K562 (cell line): ENCODE measurements at regions not wholly inside any gene's neighbourhood (a gene's known extent, or its start where the extent isn't known, plus 50 kb on each side); places are given as distances from the start of the nearest gene placed in this dataset.

ENCODE experiments used
- ATAC-seq: fragments of 200-7000 bp; cut with Tn5 transposase; 3 replicates; pipeline ENCODE4 v1.9.1; 2020; ENCODE audit warnings: moderate library complexity
- BruUV-seq: library from RNA; stranded (reverse); fragments of 400-500 nt; replicated peaks from 2 replicates; lab custom pipeline; 2021; lab: Mats Ljungman, UMichigan
- CTCF ChIA-PET: fragments of 300-600 bp; formaldehyde crosslinking; extraction: SDS; loops from one replicate; lab custom pipeline; 2021; ENCODE audit warnings: low intra/inter-chr PET ratio; lab: Yijun Ruan, JAX
- POLR2A ChIA-PET: fragments of 300-600, 350-650 bp; sonication (Branson Sonifier 250); formaldehyde crosslinking; extraction: SDS; loops from one replicate; lab custom pipeline; 2021; ENCODE audit warnings: antibody characterized with exemption, inconsistent platforms; lab: Yijun Ruan, JAX
- DNase-seq, 4 experiments: peaks; one replicate each; pipeline versions ENCODE4 v3.0.0 to v3.0.0-alpha.2; 2011 to 2018; ENCODE audit warnings: low spot score in 3 of 4, mixed read lengths in 3 of 4; ENCODE audit errors: extremely low read depth in 1 of 4
- FAIRE-seq: peaks from 2 replicates; lab custom pipeline; 2011; peaks lifted over from hg19 to GRCh38; lab: Jason Lieb, UNC
- H2AFZ ChIP-seq: 2 replicates; pipeline ENCODE4 v1.6.0; 2011; ENCODE audit warnings: low read depth, low read length, control low read depth, inconsistent platforms
- H3K27ac ChIP-seq: fragments of 200-600 bp; 3 replicates; pipeline ENCODE4 v1.8.0; 2011; ENCODE audit warnings: low read depth, mild to moderate bottlenecking, control low read depth, inconsistent platforms, low read length, moderate library complexity, mixed read lengths; ENCODE audit errors: extremely low read depth
- H3K27me3 ChIP-seq, 2 experiments: fragments of 300-600 bp in 1 of 2; 2 replicates in 1 of 2; 3 replicates in 1 of 2; pipeline versions ENCODE4 v1.6.0 to v1.8.0; 2011; ENCODE audit warnings: inconsistent platforms in 2 of 2, low read length in 2 of 2, mild to moderate bottlenecking in 1 of 2, mixed read lengths in 1 of 2, moderate library complexity in 1 of 2; ENCODE audit not compliant: control insufficient read depth in 2 of 2, insufficient read depth in 2 of 2
- H3K36me3 ChIP-seq: fragments of 300-600 bp; 3 replicates; pipeline ENCODE4 v1.8.0; 2011; ENCODE audit warnings: mild to moderate bottlenecking, low read length, inconsistent platforms; ENCODE audit not compliant: control insufficient read depth, insufficient read depth
- H3K4me1 ChIP-seq, 2 experiments: fragments of 200-600 bp in 1 of 2; replicated peaks in 1 of 2; 2 replicates in 1 of 2; 3 replicates in 1 of 2; pipeline versions ENCODE4 v1.5.1 to v1.8.0; 2011; ENCODE audit warnings: inconsistent platforms in 2 of 2, low read length in 2 of 2, mild to moderate bottlenecking in 1 of 2, mixed read lengths in 1 of 2, moderate library complexity in 1 of 2; ENCODE audit not compliant: control insufficient read depth in 2 of 2, insufficient read depth in 2 of 2
- H3K4me2 ChIP-seq: 2 replicates; pipeline ENCODE4 v1.6.1; 2011; ENCODE audit warnings: low read length, control low read depth, inconsistent platforms, mixed read lengths; ENCODE audit not compliant: insufficient read depth
- H3K4me3 ChIP-seq: fragments of 200-600 bp; sonication (generic), shearing (Covaris generic); 2 replicates; pipeline ENCODE4 v1.5.1; 2016; ENCODE audit warnings: control low read depth, inconsistent platforms
- H3K79me2 ChIP-seq: fragments of 200-600 bp; 3 replicates; pipeline ENCODE4 v1.8.0; 2011; ENCODE audit warnings: low read length, inconsistent platforms; ENCODE audit not compliant: control insufficient read depth, insufficient read depth
- H3K9ac ChIP-seq, 2 experiments: 2 replicates each; pipeline versions ENCODE4 v1.6.0 to v1.6.1; 2011; ENCODE audit warnings: low read depth in 2 of 2, low read length in 2 of 2, control low read depth in 1 of 2, inconsistent platforms in 1 of 2, mild to moderate bottlenecking in 1 of 2, mixed read lengths in 1 of 2; ENCODE audit not compliant: insufficient read depth in 1 of 2
- H3K9me1 ChIP-seq: one replicate; pipeline ENCODE4 v1.6.0; 2011; ENCODE audit warnings: inconsistent platforms, mild to moderate bottlenecking, low read length, moderate library complexity; ENCODE audit not compliant: control insufficient read depth, insufficient read depth
- H3K9me3 ChIP-seq: replicated peaks from 2 replicates; pipeline ENCODE4 v1.5.1; 2011; ENCODE audit warnings: low read depth, low read length, inconsistent platforms; ENCODE audit not compliant: control insufficient read depth, insufficient read depth
- H4K20me1 ChIP-seq: replicated peaks from 2 replicates; pipeline ENCODE4 v1.6.1; 2011; ENCODE audit warnings: low read length, inconsistent platforms, mixed read lengths; ENCODE audit not compliant: control insufficient read depth, insufficient read depth
- BDP1 ChIP-seq: IDR thresholded peaks from 3 replicates; pipeline ENCODE4 v1.6.1; 2011; ENCODE audit not compliant: insufficient read length, insufficient read depth
- CHD2 ChIP-seq: IDR thresholded peaks from 2 replicates; pipeline ENCODE4 v1.6.1; 2011; ENCODE audit warnings: low read depth, low read length
- EHMT2 ChIP-seq: fragments of 450-650 bp; IDR thresholded peaks from 2 replicates; pipeline ENCODE4 v1.6.1; 2018; ENCODE audit warnings: antibody characterized with exemption
- FIP1L1 ChIP-seq: fragments of 200-400 bp; formaldehyde crosslinking; IDR thresholded peaks from 2 replicates; pipeline ENCODE4 v1.6.1; 2018; ENCODE audit warnings: mild to moderate bottlenecking, low read depth, low read length; ENCODE audit not compliant: poor library complexity, severe bottlenecking
- FOXO4 ChIP-seq: fragments of 450-650 bp; formaldehyde crosslinking; IDR thresholded peaks from 2 replicates; pipeline ENCODE4 v1.4.0; 2020; ENCODE audit warnings: mild to moderate bottlenecking, moderate library complexity
- MAZ ChIP-seq, 2 experiments: fragments of 450-650 bp in 1 of 2; sonication (generic) in 1 of 2; formaldehyde crosslinking; IDR thresholded peaks in 1 of 2; conservative IDR thresholded peaks in 1 of 2; 2 replicates each; pipeline versions ENCODE4 v1.4.0 to v1.5.0; 2020; ENCODE audit warnings: mild to moderate bottlenecking in 1 of 2, missing genetic modification reagents in 1 of 2
- NBN ChIP-seq: fragments of 450-650 bp; IDR thresholded peaks from 2 replicates; pipeline ENCODE4 v1.6.1; 2016; ENCODE audit warnings: low read depth, mild to moderate bottlenecking
- POLR2B ChIP-seq: fragments of 450-650 bp; IDR thresholded peaks from 2 replicates; pipeline ENCODE4 v1.6.1; 2018; ENCODE audit warnings: low read depth; ENCODE audit not compliant: partially characterized antibody
- POLR2G ChIP-seq: fragments of 200-400 bp; formaldehyde crosslinking; IDR thresholded peaks from 2 replicates; pipeline ENCODE4 v1.6.1; 2017; ENCODE audit warnings: low read depth, mild to moderate bottlenecking, antibody characterized with exemption, low read length, moderate library complexity
- RCOR1 ChIP-seq, 2 experiments: IDR thresholded peaks; 2 replicates each; pipeline ENCODE4 v1.6.1; 2012; ENCODE audit warnings: low read depth in 2 of 2, low read length in 2 of 2, borderline replicate concordance in 1 of 2, improper control_type of control experiment in 1 of 2
- SAFB ChIP-seq: fragments of 200-400 bp; formaldehyde crosslinking; IDR thresholded peaks from 2 replicates; pipeline ENCODE4 v1.6.1; 2017; ENCODE audit warnings: low read depth, low read length, borderline replicate concordance
- SIRT6 ChIP-seq: IDR thresholded peaks from one replicate; pipeline ENCODE4 v1.6.1; 2012; ENCODE audit warnings: low read depth, mild to moderate bottlenecking, control low read depth, inconsistent platforms, low read length, moderate library complexity
- SOX6 ChIP-seq: fragments of 450-650 bp; IDR thresholded peaks from 2 replicates; pipeline ENCODE4 v1.6.1; 2014; ENCODE audit warnings: mild to moderate bottlenecking
- ZKSCAN8 ChIP-seq: fragments of 200-800 bp; sonication (Bioruptor generic); IDR thresholded peaks from 2 replicates; pipeline ENCODE4 v1.6.1; 2016; ENCODE audit warnings: missing genetic modification characterization, missing compliant biosample characterization
- ZNF175 ChIP-seq: fragments of 200-800 bp; sonication (Bioruptor generic); IDR thresholded peaks from 2 replicates; pipeline ENCODE4 v1.6.1; 2016; ENCODE audit warnings: low read depth, mild to moderate bottlenecking, missing genetic modification characterization, missing compliant biosample characterization
- ZNF316 ChIP-seq: fragments of 450-650 bp; IDR thresholded peaks from 2 replicates; pipeline ENCODE4 v1.6.1; 2016
- ZNF41 ChIP-seq: fragments of 250-450 bp; sonication (Bioruptor Pico); conservative IDR thresholded peaks from 2 replicates; pipeline ENCODE4 v1.4.0; 2020; ENCODE audit warnings: mild to moderate bottlenecking
- WGBS: fragments of 100-300 bp; shearing (Covaris generic); methylation state at CpG from one replicate; pipeline ENCODE4 v1.1.6; 2016; ENCODE audit warnings: low coverage, mixed read lengths; ENCODE audit not compliant: insufficient coverage; ENCODE audit errors: missing lambda C conversion rate; 5-methylcytosine and 5-hydroxymethylcytosine counted together
- in situ Hi-C: fragments of 300-500 bp; cut with MboI; formaldehyde crosslinking; loops from 4 replicates; pipeline ENCODE4 v1.15.0; 2018; ENCODE audit warnings: inconsistent platforms, mixed read lengths
- intact Hi-C: fragments of 100-400 bp; cut with micrococcal nuclease; formaldehyde crosslinking; loops from 2 replicates; pipeline ENCODE4 v1.14.2; 2022
- TF ChIP-seq, protein P1 (sequence below): fragments of 450-650 bp; IDR thresholded peaks from 2 replicates; pipeline ENCODE4 v1.6.1; 2016; ENCODE audit warnings: antibody characterized with exemption
- TF ChIP-seq, protein P2 (sequence below): sonication (generic); formaldehyde crosslinking; IDR thresholded peaks from 2 replicates; pipeline ENCODE4 v1.8.1; 2022; ENCODE audit warnings: missing genetic modification reagents
- TF ChIP-seq, protein P3 (sequence below): sonication (generic); formaldehyde crosslinking; IDR thresholded peaks from 2 replicates; pipeline ENCODE4 v1.8.0; 2022; ENCODE audit warnings: mild to moderate bottlenecking, missing genetic modification reagents

DNA sequence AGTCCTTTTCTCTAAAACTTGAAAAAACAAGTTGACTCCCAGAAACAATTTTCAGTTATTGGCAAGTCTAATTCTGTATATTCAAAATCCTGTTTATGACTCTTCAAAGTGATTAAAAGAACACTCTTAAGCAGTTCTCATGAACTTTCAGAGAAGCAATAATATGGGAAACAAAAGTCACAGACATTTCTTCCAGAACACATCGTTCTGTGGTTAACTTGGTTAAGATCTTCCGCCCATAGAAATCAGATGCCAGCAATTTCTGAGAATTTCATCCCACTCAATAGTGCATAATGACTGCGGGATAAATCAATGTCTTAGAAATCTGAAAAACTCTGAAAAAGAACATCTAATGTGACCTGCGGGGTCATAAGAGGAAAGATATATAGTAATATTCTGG is 300.5 kb downstream of the COX7C start:
- Histone ChIP-seq H3K79me2 (no peaks in the 10 kb centered on the region), H3K9me1 (no peaks in the 10 kb centered on the region), H4K20me1 (no peaks in the 10 kb centered on the region), H2AFZ (no peak overlapping the region), H3K36me3 (no peaks in the 10 kb centered on the region), H3K27me3 (no peaks in the 10 kb centered on the region), H3K4me3 (no peak overlapping the region), H3K27ac (no peak overlapping the region), H3K4me2 (no peak overlapping the region), H3K9me3 (no peaks in the 10 kb centered on the region), H3K9ac (no peak overlapping the region), H3K4me1 (no peaks in the 10 kb centered on the region)
- no peak for DNase-seq
- intact Hi-C loops = no loop called here
- TF ChIP-seq ZNF316 = no peak
- no peak for TF ChIP-seq SIRT6
- TF ChIP-seq ZNF175 = no peak
- no peak for TF ChIP-seq FOXO4 (CRISPR knock-in tag)
- TF ChIP-seq CHD2 = no peak
- no peak for TF ChIP-seq MAZ (CRISPR knock-in tag; conservative IDR thresholded peaks at IDR 0.05 in 1 of 2, IDR thresholded peaks at IDR 0.05 in 1 of 2)
- TF ChIP-seq RCOR1 (IDR thresholded peaks at IDR 0.05; ENCODE audit: borderline replicate concordance in 1 of 2, low read depth in 2 of 2, low read length in 2 of 2) = no peak
- TF ChIP-seq FIP1L1 = no peak
- no peak for TF ChIP-seq SOX6
- TF ChIP-seq BDP1 = no peak
- no peak for TF ChIP-seq NBN
- TF ChIP-seq ZKSCAN8 = no peak
- TF ChIP-seq, protein P1, sequence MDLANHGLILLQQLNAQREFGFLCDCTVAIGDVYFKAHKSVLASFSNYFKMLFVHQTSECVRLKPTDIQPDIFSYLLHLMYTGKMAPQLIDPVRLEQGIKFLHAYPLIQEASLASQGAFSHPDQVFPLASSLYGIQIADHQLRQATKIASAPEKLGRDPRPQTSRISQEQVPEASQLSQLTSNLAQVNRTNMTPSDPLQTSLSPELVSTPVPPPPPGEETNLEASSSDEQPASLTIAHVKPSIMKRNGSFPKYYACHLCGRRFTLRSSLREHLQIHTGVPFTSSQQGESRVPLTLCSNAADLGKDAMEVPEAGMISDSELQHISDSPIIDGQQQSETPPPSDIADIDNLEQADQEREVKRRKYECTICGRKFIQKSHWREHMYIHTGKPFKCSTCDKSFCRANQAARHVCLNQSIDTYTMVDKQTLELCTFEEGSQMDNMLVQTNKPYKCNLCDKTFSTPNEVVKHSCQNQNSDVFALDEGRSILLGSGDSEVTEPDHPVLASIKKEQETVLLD = no peak
- no peak for TF ChIP-seq POLR2B
- TF ChIP-seq, protein P2, sequence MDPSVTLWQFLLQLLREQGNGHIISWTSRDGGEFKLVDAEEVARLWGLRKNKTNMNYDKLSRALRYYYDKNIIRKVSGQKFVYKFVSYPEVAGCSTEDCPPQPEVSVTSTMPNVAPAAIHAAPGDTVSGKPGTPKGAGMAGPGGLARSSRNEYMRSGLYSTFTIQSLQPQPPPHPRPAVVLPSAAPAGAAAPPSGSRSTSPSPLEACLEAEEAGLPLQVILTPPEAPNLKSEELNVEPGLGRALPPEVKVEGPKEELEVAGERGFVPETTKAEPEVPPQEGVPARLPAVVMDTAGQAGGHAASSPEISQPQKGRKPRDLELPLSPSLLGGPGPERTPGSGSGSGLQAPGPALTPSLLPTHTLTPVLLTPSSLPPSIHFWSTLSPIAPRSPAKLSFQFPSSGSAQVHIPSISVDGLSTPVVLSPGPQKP (CRISPR knock-in tag) = no peak
- TF ChIP-seq, protein P3, sequence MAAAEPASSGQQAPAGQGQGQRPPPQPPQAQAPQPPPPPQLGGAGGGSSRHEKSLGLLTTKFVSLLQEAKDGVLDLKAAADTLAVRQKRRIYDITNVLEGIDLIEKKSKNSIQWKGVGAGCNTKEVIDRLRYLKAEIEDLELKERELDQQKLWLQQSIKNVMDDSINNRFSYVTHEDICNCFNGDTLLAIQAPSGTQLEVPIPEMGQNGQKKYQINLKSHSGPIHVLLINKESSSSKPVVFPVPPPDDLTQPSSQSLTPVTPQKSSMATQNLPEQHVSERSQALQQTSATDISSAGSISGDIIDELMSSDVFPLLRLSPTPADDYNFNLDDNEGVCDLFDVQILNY (CRISPR knock-in tag) = no peak
- TF ChIP-seq SAFB = no peak
- TF ChIP-seq EHMT2 = no peak
- no peak for TF ChIP-seq POLR2G
- no peak for TF ChIP-seq ZNF41
- no peak for ATAC-seq
- POLR2A ChIA-PET = no interaction called here
- no TSS peak for BruUV-seq
- in situ Hi-C loops = no loop called here
- no peak for FAIRE-seq
- WGBS = 5% methylated on average over 4 of the region's 4 CpGs
- CTCF ChIA-PET = no interaction called here
